ENCODE measurements at regions not wholly inside any gene's neighbourhood (a gene's known extent, or its start where the extent isn't known, plus 50 kb on each side); places are given as distances from the start of the nearest gene placed in this dataset.
"Not testable (repeated sequence)": the region's sequence is repeated elsewhere in the genome, so short reads cannot be mapped to it uniquely, and the experiment has no call there.

DNA sequence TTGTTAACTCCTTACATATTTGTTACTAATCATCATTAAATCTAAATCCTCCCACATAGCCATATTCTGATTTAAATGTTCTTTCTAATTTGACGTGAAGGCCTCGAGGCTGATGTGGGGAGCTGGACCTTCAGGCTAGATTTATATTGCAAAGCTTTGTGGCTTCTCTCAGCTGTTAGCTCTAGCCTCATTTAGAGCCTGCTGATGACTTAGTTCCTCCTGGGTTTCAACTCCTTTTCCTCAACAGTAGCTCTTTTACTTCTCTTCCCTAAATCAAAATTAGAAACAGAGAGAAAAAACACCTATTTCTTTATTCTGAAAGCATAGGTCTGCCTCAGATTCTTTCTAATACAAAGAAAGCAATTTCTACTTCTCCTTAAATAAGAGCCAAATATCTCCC is 477.5 kb upstream of the CCDC196 start:
- no peak for DNase-seq (ENCODE audit: low read depth in 1 of 2, low spot score in 1 of 2)

DNA sequence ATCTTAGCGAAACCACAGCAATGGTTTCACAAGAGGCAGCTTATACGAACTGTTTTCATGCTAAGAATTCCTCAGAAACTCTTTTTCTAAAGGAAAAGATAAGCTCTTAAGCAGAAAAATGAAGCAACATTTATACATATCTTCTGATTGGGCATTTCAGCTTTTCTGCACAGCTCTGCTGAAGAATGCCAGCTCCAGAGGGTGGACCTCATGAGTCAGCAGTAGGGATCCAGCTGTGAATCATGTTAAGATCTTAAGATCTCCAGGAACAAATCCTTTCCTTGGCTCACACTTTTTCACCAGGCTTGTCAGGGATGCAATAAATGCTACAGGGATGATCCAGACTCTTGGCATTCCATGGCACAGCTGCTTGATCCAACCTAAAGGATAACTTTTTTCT is 477.1 kb upstream of the CCDC196 start:
- DNase-seq (ENCODE audit: low read depth in 1 of 2, low spot score in 1 of 2) = no peak

DNA sequence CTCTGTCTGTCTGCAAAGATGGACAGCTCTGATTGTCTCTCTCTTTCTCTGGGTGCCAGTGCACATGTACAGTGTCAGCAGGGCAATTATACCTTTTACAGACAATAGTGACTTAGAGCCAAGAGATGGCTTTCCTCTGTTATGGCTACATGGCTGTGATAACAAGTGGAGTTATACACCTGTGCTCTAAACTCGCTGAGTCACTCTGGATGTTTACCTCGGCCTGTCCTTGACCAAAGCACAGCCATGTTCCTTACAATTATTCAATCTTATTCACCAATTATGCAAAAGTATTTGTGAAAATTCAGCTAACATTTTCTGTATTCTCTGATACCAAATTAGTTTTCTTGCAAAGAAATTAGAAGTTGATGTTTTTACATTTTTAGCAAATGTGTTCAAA is 475.5 kb upstream of the CCDC196 start:
- DNase-seq (ENCODE audit: low read depth in 1 of 2, low spot score in 1 of 2) = no peak

DNA sequence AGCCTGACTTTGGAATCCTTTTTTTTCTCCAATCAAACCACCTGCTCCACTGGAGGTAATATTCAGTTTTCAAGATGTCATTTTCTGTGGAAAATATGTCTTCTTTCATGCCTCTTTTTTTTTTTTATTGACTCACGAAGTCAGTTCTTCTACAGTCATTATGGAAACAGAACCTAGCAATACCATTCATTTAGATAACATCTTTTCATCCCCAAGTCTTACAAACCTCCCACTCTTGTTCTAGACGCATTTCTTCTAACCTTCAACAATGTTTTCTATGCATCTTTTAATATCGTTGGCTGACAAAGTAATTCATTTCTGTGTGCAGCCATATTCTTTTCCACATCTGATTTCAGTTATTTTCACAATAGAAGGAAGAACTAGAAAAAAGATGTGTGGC is 474.3 kb upstream of the CCDC196 start:
- no peak for DNase-seq (ENCODE audit: low read depth in 1 of 2, low spot score in 1 of 2)

DNA sequence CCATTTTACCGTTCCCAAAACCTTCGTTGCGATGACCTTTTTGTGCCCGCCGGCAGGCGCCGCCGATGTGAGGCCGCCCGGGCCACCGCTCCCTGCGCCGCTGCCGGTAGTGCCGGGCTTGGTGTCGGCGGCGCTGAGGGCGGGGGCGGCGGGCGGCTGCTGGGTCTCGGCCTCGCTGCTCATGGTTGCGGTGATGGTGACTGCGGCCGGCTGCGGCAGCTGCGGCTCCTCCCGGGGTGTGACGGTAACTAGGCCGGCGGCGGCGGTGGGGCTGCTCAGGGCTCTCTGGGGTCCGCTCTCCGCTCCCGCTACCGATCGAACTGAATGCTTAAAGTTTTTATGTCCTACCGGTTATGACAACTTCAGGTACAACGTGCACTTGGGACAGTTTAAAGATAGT is 472.6 kb upstream of the CCDC196 start:
- not testable (repeated sequence) for DNase-seq (ENCODE audit: low read depth in 1 of 2, low spot score in 1 of 2)

DNA sequence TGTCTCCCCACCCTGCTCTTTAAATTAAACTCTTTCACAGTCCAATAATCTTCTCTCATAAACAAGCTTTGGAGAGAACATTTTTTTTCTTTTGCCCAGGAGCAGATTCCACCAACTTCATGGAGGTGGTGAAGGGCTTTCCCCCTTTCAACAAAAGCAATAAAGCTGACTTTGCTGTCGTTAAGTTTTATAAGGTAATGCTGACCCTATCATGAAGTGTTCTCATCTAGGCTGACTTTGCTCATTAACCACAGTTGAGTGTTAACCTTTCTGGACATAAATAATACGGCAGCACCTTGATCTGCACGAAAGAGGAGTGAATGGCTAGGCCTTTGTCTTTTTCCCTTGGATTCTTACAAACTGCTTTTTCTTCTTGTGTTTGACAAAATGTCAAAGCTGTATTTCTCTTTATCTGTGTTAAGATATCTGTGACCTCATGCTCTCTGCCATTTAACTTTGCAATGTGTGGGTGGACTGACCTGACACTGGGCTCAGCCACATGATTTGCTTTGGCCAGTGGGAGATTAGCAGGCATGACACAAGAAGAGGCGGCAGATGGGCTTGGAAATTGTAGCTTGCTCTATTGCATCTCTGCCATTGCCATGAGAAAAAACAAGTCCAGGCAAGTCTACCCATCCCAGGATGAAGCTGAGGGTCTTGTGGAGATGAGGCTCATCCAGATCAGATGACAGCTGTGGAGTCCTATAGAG is 470.9 kb upstream of the CCDC196 start:
- DNase-seq (ENCODE audit: low read depth in 1 of 2, low spot score in 1 of 2) = no peak

DNA sequence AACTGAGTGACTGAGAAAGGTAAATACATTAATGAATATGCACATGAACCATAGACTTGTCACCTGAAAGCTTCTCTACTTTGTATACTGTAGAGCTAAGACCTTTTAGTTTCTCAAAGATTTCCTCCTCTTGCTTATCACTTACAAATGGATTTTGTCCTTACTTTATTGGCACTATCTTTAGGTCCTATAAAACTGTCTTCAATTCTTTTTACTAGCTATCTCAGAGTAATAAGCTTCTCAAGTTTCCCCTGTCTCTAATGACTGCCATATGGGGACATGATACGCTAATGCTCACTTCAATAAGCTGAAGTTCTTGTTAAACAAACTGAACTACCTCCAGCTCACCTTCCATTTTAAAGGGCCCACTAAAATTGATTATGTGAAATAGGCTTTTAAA is 468.2 kb upstream of the CCDC196 start:
- no peak for DNase-seq (ENCODE audit: low read depth in 1 of 2, low spot score in 1 of 2)

DNA sequence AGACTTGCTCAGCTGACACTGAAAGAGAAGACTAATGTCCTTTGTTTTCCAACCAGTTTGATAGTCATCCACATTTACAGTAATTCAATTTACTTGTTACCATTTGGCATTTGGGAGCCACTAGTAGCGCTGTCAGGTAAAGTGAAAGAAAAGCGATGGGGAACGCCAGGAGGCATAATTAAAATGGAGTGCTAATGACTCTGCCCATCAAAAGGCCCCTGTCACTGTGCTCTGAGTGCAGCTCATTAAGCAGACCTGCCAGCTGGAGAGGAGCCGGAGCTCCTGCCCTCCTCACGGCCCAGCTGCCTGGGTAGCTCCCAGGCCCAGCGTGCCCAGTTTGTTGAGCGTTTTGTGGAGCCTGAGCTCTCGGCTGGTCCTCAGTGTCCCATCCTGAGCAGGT is 463.6 kb upstream of the CCDC196 start:
- DNase-seq (ENCODE audit: low read depth in 1 of 2, low spot score in 1 of 2) = no peak

DNA sequence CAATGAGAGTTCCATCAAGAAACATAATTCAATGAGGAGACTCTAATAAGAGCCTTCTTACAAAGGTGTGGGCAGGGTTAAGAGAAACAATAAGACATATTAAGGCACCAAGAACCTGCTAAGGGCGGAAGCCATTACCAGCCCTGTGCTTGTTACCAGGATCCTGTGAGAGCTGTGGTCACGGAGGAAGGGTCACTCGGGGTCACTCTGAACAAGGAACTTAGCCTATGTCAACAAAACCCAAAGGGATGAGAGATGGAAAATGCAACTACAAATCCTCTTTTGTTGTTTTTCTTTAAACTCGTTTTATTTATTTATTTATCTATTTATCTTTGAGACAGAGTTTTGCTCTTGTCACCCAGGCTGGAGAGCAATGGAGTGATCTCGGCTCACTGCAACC is 460.4 kb upstream of the CCDC196 start:
- DNase-seq (ENCODE audit: low read depth in 1 of 2, low spot score in 1 of 2) = no peak

DNA sequence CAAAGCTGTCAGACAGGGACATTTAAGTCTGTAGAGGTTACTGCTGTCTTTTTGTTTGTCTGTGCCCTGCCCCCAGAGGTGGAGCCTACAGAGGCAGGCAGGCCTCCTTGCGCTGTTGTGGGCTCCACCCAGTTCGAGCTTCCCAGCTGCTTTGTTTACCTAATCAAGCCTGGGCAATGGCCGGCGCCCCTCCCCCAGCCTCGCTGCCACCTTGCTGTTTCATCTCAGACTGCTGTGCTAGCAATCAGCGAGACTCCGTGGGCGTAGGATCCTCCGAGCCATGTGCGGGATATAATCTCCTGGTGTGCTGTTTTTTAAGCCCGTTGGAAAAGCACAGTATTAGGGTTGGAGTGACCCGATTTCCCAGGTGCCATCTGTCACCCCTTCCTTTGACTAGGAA is 454.2 kb upstream of the CCDC196 start:
- DNase-seq (ENCODE audit: low read depth in 1 of 2, low spot score in 1 of 2) = not testable (repeated sequence)

DNA sequence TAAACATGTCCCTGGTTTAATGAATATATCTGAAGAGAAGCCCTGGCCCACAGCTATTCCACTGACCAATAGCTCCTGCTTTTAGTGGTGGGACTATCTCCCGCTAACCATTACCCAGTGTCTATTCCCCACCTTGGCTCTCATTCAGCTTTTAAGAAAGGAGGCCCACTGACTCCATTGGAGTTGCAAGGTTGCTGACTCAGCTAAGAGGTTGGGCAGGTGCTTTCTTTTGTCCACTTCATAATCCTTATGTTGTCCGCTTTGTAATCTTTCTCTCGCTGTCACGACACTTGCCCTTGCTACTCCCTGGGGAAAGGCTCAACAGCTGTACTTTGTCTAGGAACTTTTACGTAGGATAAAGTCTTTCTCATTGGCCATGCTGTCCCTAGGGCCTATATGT is 453.4 kb upstream of the CCDC196 start:
- no peak for DNase-seq (ENCODE audit: low read depth in 1 of 2, low spot score in 1 of 2)

DNA sequence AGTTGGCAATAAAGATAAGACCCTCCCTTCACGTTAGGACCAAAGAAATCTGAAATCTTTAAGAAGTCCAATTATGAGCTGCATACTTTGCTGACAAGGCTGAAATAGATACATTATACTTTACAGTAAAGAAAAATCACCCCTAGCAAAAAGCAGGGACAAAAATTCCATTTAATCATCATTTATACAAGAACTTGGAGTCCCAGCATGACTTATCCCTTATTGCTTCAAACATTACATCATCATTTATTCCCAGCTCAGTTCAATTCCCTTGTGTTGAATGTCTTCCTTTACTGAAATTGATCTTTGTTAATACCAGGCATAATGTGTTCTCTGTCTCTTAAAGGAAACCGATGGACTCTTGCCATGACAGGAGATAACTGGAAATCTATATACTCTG is 449.6 kb upstream of the CCDC196 start:
- DNase-seq (ENCODE audit: low read depth in 1 of 2, low spot score in 1 of 2) = no peak

DNA sequence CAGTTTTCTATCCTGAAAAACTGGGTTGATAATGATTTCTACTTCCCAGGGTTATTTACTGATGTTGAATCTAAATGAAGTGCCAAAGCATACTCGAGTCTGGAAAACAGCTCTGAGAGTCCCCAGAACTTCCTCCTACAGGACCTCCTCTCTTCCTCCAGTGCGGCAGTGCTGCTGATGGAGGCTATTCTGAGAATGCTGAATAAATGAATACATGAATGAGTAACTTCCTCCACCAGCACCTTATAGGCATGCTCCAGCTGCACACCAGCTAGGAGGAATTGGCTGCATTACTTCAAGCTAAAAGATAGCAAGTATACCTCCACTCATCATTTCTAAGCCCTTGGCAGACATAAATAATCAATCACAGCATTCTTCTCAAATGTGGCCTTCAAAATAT is 448.8 kb upstream of the CCDC196 start:
- DNase-seq (ENCODE audit: low read depth in 1 of 2, low spot score in 1 of 2) = no peak

DNA sequence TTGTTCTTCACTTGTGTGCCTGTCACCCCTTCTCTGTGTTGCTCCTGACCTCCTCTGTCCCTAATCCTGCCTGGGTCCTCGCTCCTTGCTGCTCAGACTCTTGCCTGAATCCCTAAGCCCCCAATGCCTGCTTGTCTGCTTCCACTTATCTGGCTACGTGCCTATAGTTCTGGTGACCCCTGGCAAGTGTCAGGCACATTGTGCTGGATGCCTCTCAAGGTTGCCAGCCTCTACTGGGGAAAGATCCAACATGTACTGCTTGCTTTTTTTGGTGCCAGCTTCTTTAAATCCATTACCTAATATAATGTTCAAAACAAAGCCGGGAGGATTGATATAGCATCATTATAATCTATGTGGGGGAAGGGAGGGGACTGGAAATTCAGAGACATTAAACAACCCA is 448.0 kb upstream of the CCDC196 start:
- DNase-seq (ENCODE audit: low read depth in 1 of 2, low spot score in 1 of 2) = no peak

DNA sequence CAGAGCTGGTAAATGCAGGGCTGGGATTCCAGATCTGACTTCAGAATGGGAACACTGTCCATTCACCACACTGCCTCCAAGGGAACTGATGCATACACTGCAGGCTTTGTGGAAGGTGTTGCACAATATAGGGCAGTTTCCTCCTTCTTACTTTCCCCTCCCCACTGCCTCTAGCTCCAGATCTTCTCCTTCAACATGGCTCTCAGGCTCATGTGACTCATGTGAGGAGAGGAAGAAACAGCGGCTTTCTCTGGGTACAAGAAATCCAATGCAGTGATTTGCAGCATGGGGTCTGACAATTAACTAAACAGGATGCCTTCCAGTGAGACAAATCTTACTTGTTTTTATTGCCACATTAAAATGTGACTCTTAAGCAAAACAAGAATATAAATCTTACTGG is 447.6 kb upstream of the CCDC196 start:
- no peak for DNase-seq (ENCODE audit: low read depth in 1 of 2, low spot score in 1 of 2)

DNA sequence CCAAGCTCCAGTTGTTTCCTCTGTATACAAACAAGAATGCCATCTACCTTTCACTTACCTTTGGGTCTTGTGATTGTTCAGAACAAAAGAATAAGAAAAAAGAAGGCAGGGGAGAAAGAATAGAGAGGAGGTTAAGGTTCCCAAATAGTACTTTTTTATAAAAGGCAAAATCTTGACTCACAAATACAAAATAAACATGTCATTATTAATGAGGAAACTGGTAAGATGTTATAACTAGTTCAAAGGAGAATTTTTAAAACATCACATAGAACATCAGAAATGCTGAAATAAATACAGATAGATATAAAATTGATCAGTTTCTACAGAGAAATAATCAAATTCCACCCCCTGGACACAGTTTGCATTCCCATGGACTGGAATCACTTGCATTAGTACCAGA is 446.7 kb upstream of the CCDC196 start:
- no peak for DNase-seq (ENCODE audit: low read depth in 1 of 2, low spot score in 1 of 2)

DNA sequence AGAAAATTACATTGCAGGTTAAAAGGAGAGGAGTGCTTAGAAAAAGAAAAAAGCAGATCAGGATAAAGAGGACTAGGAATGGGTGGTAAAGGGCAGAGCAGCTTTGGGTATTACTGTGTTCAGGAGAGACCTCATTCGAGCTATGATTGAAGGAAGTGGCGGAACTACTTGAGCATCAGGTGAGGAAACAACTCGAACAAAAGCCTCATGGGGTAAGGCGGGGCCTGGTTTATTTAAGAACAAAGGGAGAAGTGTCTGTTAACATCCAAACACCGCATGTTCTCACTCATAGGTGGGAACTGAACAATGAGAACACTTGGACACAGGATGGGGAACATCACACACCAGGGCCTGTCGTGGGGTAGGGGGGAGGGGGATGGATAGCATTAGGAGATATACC is 444.6 kb upstream of the CCDC196 start:
- DNase-seq (ENCODE audit: low read depth in 1 of 2, low spot score in 1 of 2) = no peak

DNA sequence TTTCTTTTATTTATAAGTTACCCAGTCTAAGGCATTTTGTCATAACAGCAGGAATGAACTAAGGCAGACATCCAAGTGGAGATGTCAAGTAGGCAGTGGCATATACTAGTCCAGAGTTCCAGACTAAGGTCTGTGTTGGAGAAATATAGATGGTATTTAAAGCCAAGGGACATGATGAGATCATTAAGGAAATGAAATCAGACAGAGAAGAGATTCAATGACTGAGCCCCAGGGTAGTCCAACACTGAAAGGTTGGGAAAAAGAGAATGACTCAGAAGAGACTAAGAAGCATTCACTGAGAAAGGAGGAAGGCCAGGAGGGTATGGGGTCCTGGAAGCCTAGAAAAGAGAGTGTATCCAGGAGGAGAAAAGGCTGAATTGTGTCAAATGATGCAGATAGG is 442.2 kb upstream of the CCDC196 start:
- no peak for DNase-seq (ENCODE audit: low read depth in 1 of 2, low spot score in 1 of 2)

DNA sequence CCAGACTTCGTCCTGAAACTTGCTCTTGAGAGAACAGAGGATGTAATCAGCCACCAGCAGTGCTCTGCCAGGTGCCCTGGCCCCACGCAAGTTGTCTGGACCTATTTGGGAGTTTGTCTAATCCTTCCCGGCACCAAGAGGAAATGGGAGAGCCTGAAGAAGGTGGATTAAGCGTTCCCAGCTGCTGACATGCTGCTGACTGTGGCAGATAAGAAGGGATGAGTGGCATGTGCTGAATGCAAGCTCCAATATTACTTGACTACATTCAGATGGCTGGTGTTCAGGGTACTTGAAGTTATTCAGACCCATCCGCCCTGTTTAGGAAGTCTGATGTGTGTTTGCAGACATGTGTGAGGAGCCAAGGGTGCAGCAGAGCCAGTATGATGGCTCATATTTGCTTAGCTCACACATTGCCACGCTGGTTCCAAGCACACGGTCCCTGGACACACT is 440.6 kb upstream of the CCDC196 start:
- DNase-seq (ENCODE audit: low read depth in 1 of 2, low spot score in 1 of 2) = no peak

DNA sequence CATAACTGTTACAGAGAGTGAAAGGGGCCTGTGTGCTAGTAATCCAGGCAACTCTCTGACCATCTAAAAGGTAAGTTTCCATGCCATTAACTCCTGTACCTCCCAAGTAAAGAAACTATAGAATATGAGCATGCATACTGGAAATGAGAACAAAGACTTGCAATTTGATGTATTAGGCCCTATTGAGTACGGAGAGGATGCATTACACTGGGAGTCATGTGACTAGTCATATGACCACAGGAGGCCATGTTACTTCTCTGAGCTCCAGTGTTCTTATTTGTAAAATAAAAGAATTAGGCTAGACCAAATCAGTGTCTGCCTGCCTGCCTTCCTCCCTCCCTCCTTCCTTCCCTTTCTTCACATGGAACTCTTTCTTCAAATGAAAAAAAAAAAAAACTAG is 440.1 kb upstream of the CCDC196 start:
- DNase-seq (ENCODE audit: low read depth in 1 of 2, low spot score in 1 of 2) = no peak

DNA sequence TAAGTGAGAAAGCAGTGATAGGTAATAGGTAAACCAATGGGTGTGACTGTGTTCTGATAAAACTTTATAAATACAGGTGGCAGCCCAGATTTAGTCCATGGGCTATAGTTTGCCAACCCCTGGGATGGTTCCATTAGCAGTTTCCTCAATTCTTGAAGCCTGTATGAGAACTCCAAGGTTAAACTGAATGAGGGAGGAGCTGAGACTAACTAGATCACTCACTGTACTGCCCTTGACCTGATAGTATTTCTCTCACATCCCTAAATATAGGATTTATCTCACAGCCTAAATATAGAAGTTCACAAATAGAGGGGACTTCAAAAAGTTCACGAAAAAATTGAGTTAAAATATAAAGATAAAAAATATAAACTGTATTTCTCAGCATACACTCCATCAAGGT is 439.6 kb upstream of the CCDC196 start:
- DNase-seq (ENCODE audit: low read depth in 1 of 2, low spot score in 1 of 2) = no peak

DNA sequence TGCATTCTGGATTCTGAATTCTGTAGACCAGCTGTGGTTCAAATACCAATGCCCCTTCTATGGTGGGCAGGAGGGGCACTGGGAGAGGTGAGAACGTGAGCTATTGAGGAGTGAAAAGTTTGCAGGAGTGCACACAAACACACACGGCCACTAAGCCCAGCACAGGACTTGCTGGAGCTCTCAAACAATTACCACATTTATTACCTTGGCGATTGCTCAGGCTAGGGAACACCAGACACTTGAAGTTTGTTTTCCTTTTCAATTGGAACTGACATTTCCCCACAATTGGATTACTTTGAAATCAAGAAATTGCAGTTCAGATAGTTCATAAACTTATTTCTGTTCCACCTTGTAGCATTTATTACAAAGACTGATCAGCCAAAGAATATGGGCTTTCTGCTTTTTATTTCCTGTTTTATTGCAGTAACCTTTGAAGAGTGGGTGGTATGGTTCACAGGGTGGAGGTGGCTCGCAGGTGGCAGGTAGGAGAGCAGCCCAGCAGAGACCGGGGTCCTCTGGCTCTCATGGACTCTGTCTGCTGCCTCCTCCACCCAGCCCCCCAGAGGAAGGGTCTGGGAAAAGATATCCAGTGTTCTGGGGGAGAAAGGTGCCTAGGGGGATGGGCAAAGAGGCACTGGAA is 429.8 kb upstream of the CCDC196 start:
- no peak for DNase-seq (ENCODE audit: low read depth in 1 of 2, low spot score in 1 of 2)

DNA sequence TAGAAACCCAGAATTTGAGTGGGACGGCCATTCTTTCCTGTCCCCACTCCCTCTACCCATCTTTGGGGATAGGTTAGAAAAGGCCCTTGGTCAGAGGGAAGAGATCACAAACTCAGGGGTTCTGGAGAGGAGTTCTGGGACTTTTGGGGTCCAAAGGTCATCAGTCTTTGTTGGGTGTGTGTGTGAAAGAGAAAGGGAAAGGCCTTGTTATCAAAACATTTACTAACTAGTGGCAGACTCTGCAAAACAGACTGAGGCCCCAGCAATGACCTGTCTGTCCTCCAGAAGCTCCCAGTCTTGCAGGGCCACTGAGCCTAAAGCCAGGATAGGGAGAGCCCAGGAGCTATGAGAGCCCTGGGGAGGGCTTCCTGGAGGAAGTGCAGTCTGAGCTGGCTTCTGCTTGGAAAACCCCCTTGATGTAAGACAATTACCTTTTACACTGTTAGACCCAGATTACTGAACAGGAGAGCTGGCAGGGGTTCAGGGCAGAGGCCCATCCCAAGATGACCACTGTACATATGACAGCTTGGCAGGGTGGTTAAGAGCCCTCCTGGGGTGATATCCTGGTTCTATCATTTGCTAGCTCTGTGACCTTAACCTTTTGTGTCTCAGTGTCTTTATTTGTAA is 429.1 kb upstream of the CCDC196 start:
- no peak for DNase-seq (ENCODE audit: low read depth in 1 of 2, low spot score in 1 of 2)
